Body of pancreas (tissue), 4 donors: ENCODE measurements at regions not wholly inside any gene's neighbourhood (a gene's known extent, or its start where the extent isn't known, plus 50 kb on each side); places are given as distances from the start of the nearest gene placed in this dataset.

ENCODE experiments used
- POLR2A ChIP-seq, 3 donors: fragments of 450-650 bp; IDR thresholded peaks; one replicate each; pipeline ENCODE4 v1.6.1; 2016; ENCODE audit warnings: antibody characterized with exemption in 3 of 3, mild to moderate bottlenecking in 2 of 3
- TF ChIP-seq, protein P1 (sequence below), 7 experiments: fragments of 450-650 bp in 4 of 7; fragments of 200-600 bp in 3 of 7; sonication (generic) in 3 of 7; IDR thresholded peaks; one replicate each; pipeline ENCODE4 v1.5.1; 2016 to 2019; ENCODE audit warnings: antibody characterized with exemption in 7 of 7

DNA sequence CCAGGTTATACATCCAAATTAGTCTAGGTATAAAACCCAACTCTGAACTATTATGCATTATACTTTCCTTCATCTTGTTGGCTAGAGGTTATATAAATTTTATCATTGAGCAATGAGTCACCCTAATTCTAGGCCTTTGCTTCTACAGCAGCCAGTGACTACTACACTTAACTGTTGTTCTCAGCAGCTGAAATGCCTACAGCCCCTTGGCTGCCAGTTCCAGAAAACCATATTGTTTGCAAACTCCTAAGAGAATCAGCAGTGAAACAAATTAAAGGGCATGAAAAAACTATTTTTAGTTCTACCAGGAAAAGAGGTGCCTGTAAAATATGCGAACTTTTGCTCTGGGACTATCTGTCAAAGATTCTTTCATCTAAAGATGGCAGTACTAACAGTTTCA lies 292.8 kb downstream of the FRK start:
- TF ChIP-seq, protein P1, sequence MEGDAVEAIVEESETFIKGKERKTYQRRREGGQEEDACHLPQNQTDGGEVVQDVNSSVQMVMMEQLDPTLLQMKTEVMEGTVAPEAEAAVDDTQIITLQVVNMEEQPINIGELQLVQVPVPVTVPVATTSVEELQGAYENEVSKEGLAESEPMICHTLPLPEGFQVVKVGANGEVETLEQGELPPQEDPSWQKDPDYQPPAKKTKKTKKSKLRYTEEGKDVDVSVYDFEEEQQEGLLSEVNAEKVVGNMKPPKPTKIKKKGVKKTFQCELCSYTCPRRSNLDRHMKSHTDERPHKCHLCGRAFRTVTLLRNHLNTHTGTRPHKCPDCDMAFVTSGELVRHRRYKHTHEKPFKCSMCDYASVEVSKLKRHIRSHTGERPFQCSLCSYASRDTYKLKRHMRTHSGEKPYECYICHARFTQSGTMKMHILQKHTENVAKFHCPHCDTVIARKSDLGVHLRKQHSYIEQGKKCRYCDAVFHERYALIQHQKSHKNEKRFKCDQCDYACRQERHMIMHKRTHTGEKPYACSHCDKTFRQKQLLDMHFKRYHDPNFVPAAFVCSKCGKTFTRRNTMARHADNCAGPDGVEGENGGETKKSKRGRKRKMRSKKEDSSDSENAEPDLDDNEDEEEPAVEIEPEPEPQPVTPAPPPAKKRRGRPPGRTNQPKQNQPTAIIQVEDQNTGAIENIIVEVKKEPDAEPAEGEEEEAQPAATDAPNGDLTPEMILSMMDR (IDR thresholded peaks at IDR 0.05), result no peak
- TF ChIP-seq POLR2A (IDR thresholded peaks at IDR 0.05), result no peak
